Erythroblast (primary cell): ENCODE measurements at regions not wholly inside any gene's neighbourhood (a gene's known extent, or its start where the extent isn't known, plus 50 kb on each side); places are given as distances from the start of the nearest gene placed in this dataset.

Experiments
- DNase-seq, 2 experiments: peaks; one replicate each; lab custom pipeline; 2025; lab: John Stamatoyannopoulos, UW
- GATA1 ChIP-seq: IDR thresholded peaks from 2 replicates; pipeline ENCODE4 v1.6.1; 2011; ENCODE audit warnings: low read depth, mild to moderate bottlenecking, control low read depth, low read length, moderate library complexity
- POLR2A ChIP-seq: IDR thresholded peaks from 2 replicates; pipeline ENCODE4 v1.6.1; 2011; ENCODE audit warnings: mild to moderate bottlenecking, low read length

DNA sequence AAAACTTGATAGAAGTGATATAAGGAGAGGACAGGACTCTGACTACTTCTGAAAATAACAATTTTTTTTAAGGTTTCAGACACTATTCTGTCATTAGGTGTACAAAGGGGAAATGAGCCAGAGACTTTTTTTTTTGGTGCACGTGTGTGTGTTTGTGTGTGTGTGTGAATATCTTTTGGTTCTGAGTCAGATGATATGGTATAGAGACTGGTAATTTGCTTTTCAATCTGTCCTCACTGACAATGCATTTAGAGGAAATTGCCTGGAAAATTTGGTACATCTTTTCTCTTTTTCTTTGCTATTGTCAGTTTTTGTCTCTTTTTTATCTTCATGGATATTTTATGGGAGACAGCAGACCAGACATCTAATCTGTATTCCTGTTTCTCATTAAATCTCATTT is 59.3 kb downstream of the DDIT4L start:
- TF ChIP-seq POLR2A (no peak), GATA1 (no peak)
- no peak for DNase-seq

- TF ChIP-seq GATA1 (no peak), POLR2A (no peak)
- DNase-seq = no peak
These were observed 59.8 kb downstream of the DDIT4L start for GRCh38 chr4:100130491-100130890.

DNA sequence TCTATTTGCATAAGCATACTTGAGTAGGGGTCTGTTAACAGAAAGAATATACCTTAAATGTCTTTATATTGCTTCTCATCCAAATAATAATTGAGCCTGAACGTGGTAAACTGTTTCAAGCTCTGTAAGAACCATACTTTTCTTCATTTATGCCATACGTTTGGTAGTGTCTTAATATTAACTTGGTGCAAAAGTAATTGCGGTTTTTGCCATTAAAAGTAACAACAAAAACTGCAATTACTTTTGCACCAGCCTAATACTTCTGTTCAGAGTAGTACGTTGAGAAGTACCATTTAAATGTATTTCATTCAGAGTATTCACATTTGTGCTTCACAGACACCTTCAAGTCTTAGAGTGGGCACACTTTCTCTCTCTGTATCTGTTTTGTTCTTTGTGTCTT is 60.5 kb downstream of the DDIT4L start:
- TF ChIP-seq POLR2A = no peak
- no peak for TF ChIP-seq GATA1
- DNase-seq = no peak

- DNase-seq = no peak
- TF ChIP-seq GATA1 (no peak), POLR2A (no peak)
These were observed 61.9 kb downstream of the DDIT4L start for GRCh38 chr4:100128338-100128737.

- TF ChIP-seq GATA1 (no peak), POLR2A (no peak)
- DNase-seq = no peak
These were observed 65.6 kb downstream of the DDIT4L start for GRCh38 chr4:100124715-100125114.

DNA sequence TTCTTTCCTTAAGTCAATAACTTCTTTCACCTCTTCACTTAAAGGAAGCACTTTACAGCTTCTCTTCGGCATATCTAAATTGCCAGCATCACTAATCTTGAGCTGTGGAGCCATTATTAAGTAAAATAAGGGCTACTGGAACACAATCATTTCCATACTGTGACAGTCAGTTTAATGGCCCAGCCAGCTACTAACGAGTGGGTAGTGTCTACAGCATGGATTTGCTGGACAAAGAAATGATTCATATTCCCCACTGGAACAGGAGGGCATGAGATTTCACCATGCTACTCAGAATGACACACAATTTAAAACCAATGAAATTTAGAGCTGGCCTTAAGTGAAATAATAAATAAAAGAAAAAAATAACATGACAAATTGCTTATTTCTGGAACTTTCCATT is 72.1 kb downstream of the DDIT4L start:
- TF ChIP-seq GATA1 (no peak), POLR2A (no peak)
- DNase-seq = no peak

DNA sequence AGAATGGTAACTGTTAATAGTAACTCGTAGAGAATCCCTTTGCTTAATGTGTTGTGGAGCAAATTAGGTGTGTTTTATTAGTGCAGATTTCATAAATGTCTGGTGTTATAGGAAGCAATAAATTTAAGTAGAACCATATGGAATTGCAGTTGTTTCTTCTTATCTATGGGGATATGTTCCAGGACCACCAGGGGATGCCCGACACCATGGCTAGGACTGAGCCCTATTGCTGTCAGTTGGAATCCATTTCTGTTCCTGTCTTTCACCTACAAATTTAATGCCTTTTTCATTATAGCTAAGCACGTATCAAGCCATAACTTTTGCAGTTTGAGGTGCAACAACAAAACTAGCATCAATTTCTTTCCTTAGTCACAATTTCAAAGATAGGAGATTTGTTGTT is 72.5 kb downstream of the DDIT4L start:
- TF ChIP-seq POLR2A (no peak), GATA1 (no peak)
- DNase-seq = no peak

GRCh38 chr4:100114909-100115308 is 75.4 kb downstream of the DDIT4L start:
- TF ChIP-seq GATA1 (no peak), POLR2A (no peak)
- DNase-seq = no peak

DNA sequence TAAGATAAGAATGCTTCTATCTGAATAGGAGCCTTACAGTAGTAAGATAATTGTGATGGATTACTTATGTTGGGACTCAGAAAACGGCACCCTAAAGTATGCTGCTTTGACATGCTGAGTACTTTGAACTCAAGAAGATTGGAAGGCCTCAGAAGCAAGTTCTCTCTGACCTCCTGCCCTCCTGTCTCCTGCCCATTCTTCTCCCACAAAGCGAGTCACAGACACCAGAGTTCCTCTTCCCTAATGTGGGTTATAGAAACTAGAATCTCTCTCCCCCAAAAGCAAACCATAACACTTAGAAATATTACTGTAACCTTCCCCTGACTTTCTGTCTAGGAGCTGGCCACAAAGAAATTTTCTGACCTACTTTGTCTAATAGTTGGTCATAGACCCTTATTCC is 76.5 kb downstream of the DDIT4L start:
- DNase-seq = no peak

GRCh38 chr4:100113096-100113495 is 77.2 kb downstream of the DDIT4L start:
- TF ChIP-seq POLR2A (no peak), GATA1 (no peak)
- no peak for DNase-seq

More for the DNA sequence above, 76.5 kb downstream of the DDIT4L start:
- no peak for TF ChIP-seq GATA1
- TF ChIP-seq POLR2A = no peak

GRCh38 chr4:100109921-100110320 is 80.3 kb downstream of the DDIT4L start:
- TF ChIP-seq POLR2A (no peak), GATA1 (no peak)
- DNase-seq = no peak

DNA sequence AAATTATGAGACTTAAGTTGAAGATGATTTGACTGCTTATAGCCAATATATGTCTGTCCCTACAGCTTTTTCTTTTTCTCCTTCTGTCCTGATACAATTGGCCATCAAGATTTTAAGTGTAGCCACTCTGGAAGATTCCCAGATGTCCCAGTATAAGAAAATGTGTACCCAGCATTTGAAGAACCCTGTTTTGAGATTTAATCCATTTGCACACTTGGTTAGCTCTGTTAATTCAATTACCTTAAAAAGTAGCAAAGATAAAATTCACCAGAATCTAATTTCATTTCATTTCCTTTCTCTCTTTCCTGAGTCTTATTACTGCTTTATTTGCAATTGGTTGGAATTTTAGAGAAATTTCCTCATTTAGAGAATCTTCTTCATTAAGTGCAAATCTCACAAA is 81.4 kb downstream of the DDIT4L start:
- TF ChIP-seq GATA1 (no peak), POLR2A (no peak)
- no peak for DNase-seq

DNA sequence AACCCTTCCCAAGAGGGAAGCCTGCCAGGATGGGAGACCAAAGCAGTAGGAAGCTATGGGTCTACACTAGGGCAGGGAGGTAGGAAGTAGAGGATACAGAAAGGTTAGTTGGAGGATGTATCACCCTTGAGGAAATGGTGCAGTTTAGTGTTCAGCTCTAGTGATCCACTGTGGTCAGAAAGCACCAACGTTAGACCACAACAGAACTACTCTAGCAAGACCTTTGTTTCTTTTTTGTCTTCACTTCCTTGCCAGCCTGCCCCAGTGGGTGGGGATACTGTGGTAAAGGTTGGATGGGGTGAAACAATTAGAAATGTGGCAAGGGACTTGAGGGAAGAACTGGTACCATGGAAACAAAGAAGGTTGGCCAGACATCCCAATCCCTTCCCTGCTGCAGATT is 83.3 kb downstream of the DDIT4L start:
- TF ChIP-seq GATA1 = no peak
- TF ChIP-seq POLR2A = no peak

DNA sequence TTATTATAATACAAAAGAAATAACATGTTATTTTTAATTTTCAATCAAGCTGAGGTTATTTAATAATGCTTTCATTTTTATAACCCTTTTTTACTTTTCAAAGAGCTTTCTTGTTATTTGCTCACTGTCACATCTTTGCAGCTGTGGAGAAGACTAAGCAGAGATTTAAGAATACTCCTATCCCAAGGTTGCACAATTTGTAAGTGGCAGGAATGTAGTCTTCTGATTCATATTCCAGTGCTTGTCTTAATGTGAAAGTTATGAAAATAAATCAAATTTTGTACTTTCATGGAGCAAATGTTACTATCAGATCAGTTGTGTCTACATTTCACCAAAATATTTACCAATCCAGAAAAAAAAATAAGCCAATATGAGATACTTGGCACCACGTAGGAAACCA is 86.6 kb downstream of the DDIT4L start:
- TF ChIP-seq GATA1 (no peak), POLR2A (no peak)
- no peak for DNase-seq

More for the DNA sequence above, 83.3 kb downstream of the DDIT4L start:
- no peak for DNase-seq

- TF ChIP-seq POLR2A (no peak), GATA1 (no peak)
These were observed 89.3 kb downstream of the DDIT4L start for GRCh38 chr4:100100985-100101384.

More at GRCh38 chr4:100100985-100101384, 89.3 kb downstream of the DDIT4L start:
- no peak for DNase-seq
